ENCODE measurements at regions not wholly inside any gene's neighbourhood (a gene's known extent, or its start where the extent isn't known, plus 50 kb on each side); places are given as distances from the start of the nearest gene placed in this dataset.

DNA sequence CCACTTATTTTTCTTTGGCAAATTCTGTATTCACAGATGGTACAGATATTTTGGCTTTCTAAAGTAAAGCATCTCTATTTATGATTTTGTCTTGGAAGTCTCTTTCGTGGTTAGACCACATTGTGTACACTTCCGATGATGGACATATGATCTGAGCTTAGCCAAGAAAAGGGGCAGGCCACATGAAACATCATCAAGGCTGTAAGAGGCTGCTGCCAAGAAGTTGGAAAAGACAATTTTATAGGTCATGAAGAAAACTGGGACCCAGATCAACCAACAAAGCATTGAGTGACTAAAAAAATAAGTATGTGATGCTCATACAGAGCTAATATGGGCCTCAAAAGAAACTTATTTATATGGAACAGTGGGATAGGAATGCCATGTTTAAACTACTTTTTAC lies 266.4 kb downstream of the HAO1 start:
- no peaks in the 10 kb centered on the region for H3K79me2 ChIP-seq (ENCODE audit: control insufficient read depth, insufficient read depth, low read length)
- no peaks in the 10 kb centered on the region for H3K9me1 ChIP-seq (ENCODE audit: control insufficient read depth, extremely low read depth, insufficient read depth, low read length)
- no peak overlapping the region for H3K27ac ChIP-seq (ENCODE audit: control insufficient read depth, insufficient read depth, low read length)
- DNase-seq (ENCODE audit: low read depth, low spot score): no peak
- H2AFZ ChIP-seq (ENCODE audit: control insufficient read depth, low read length): no peak overlapping the region
- no peak overlapping the region for H3K9ac ChIP-seq (ENCODE audit: control insufficient read depth, extremely low read depth, insufficient read depth, low read length)
- no peaks in the 10 kb centered on the region for H4K20me1 ChIP-seq (ENCODE audit: control insufficient read depth, extremely low read depth, insufficient read depth, low read length)
- no peak for FAIRE-seq
- no peaks in the 10 kb centered on the region for H3K36me3 ChIP-seq (ENCODE audit: control insufficient read depth in 2 of 2, extremely low read depth in 1 of 2, insufficient read depth in 2 of 2, low read length in 2 of 2)
- TF ChIP-seq, protein P1, sequence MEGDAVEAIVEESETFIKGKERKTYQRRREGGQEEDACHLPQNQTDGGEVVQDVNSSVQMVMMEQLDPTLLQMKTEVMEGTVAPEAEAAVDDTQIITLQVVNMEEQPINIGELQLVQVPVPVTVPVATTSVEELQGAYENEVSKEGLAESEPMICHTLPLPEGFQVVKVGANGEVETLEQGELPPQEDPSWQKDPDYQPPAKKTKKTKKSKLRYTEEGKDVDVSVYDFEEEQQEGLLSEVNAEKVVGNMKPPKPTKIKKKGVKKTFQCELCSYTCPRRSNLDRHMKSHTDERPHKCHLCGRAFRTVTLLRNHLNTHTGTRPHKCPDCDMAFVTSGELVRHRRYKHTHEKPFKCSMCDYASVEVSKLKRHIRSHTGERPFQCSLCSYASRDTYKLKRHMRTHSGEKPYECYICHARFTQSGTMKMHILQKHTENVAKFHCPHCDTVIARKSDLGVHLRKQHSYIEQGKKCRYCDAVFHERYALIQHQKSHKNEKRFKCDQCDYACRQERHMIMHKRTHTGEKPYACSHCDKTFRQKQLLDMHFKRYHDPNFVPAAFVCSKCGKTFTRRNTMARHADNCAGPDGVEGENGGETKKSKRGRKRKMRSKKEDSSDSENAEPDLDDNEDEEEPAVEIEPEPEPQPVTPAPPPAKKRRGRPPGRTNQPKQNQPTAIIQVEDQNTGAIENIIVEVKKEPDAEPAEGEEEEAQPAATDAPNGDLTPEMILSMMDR (optimal IDR thresholded peaks at IDR 0.05 in 1 of 3, IDR thresholded peaks at IDR 0.05 in 1 of 3, conservative IDR thresholded peaks at IDR 0.05 in 1 of 3; ENCODE audit: extremely low read depth in 1 of 3, insufficient read depth in 2 of 3, low read length in 3 of 3): no peak
- TF ChIP-seq EZH2 (IDR thresholded peaks at IDR 0.05; ENCODE audit: low read length): no peak
- no peaks in the 10 kb centered on the region for H3K9me3 ChIP-seq (ENCODE audit: control insufficient read depth, low read depth, low read length)
- H3K4me1 ChIP-seq (ENCODE audit: control insufficient read depth, extremely low read depth, insufficient read depth, low read length): peaks cover 5% of the 10 kb centered on the region
- dilution Hi-C loops (cut with MboI; ENCODE audit: extremely low pct_ligation_motif_present, low sequenced_read_pairs): no loop called here
- no peak overlapping the region for H3K4me2 ChIP-seq (ENCODE audit: control insufficient read depth, extremely low read depth, insufficient read depth, low read depth, low read length)
- no peaks in the 10 kb centered on the region for H3K27me3 ChIP-seq (ENCODE audit: control insufficient read depth, extremely low read depth, insufficient read depth, low read length)
- no peak overlapping the region for H3K4me3 ChIP-seq (ENCODE audit: control insufficient read depth in 2 of 3, extremely low read depth in 1 of 3, insufficient read depth in 2 of 3, low read depth in 1 of 3, low read length in 3 of 3)

DNA sequence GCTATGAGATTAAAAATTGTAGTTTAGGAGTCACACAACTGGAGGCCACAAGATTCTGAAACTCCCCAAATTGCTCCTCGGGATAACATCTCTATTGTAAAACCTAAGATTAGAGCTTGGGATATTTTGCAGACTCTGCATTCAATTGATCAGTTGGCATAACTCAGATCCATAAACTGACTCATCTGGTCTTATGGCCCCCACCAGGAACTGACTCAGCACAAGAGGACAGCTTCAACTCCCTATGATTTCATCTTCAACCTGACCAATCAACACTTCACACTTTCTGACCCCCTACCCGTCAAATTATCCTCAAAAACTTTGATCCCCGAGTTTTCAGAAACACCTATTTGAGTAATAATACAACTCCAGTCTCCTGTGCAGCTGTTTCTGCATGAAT lies 257.3 kb downstream of the HAO1 start:
- no peak for FAIRE-seq
- no peak overlapping the region for H2AFZ ChIP-seq (ENCODE audit: control insufficient read depth, low read length)
- no peak for DNase-seq (ENCODE audit: low read depth, low spot score)
- no peaks in the 10 kb centered on the region for H3K9me3 ChIP-seq (ENCODE audit: control insufficient read depth, low read depth, low read length)
- no peak overlapping the region for H3K9ac ChIP-seq (ENCODE audit: control insufficient read depth, extremely low read depth, insufficient read depth, low read length)
- no peaks in the 10 kb centered on the region for H4K20me1 ChIP-seq (ENCODE audit: control insufficient read depth, extremely low read depth, insufficient read depth, low read length)
- no peaks in the 10 kb centered on the region for H3K4me1 ChIP-seq (ENCODE audit: control insufficient read depth, extremely low read depth, insufficient read depth, low read length)
- H3K79me2 ChIP-seq (ENCODE audit: control insufficient read depth, insufficient read depth, low read length): no peaks in the 10 kb centered on the region
- H3K4me2 ChIP-seq (ENCODE audit: control insufficient read depth, extremely low read depth, insufficient read depth, low read depth, low read length): no peak overlapping the region
- TF ChIP-seq EZH2 (IDR thresholded peaks at IDR 0.05; ENCODE audit: low read length): no peak
- TF ChIP-seq, protein P1 (optimal IDR thresholded peaks at IDR 0.05 in 1 of 3, IDR thresholded peaks at IDR 0.05 in 1 of 3, conservative IDR thresholded peaks at IDR 0.05 in 1 of 3; ENCODE audit: extremely low read depth in 1 of 3, insufficient read depth in 2 of 3, low read length in 3 of 3): no peak
- no peak overlapping the region for H3K4me3 ChIP-seq (ENCODE audit: control insufficient read depth in 2 of 3, extremely low read depth in 1 of 3, insufficient read depth in 2 of 3, low read depth in 1 of 3, low read length in 3 of 3)
- H3K27me3 ChIP-seq (ENCODE audit: control insufficient read depth, extremely low read depth, insufficient read depth, low read length): no peaks in the 10 kb centered on the region
- dilution Hi-C loops (cut with MboI; ENCODE audit: extremely low pct_ligation_motif_present, low sequenced_read_pairs): no loop called here
- no peaks in the 10 kb centered on the region for H3K36me3 ChIP-seq (ENCODE audit: control insufficient read depth in 2 of 2, extremely low read depth in 1 of 2, insufficient read depth in 2 of 2, low read length in 2 of 2)
- H3K9me1 ChIP-seq (ENCODE audit: control insufficient read depth, extremely low read depth, insufficient read depth, low read length): no peaks in the 10 kb centered on the region
- no peak overlapping the region for H3K27ac ChIP-seq (ENCODE audit: control insufficient read depth, insufficient read depth, low read length)

All from keratinocyte (primary cell).